ENCODE measurements at regions not wholly inside any gene's neighbourhood (a gene's known extent, or its start where the extent isn't known, plus 50 kb on each side); places are given as distances from the start of the nearest gene placed in this dataset.

GRCh38 chr1:60662486-60663044 is 419.8 kb upstream of the NFIA start:
- no peak for TF ChIP-seq ZMAT4 (CRISPR knock-in tag; IDR thresholded peaks at IDR 0.05)
- no peak for TF ChIP-seq CTCF (IDR thresholded peaks at IDR 0.05)
- no peak for TF ChIP-seq FOXP1 (CRISPR knock-in tag; IDR thresholded peaks at IDR 0.05; ENCODE audit: borderline replicate concordance)
- TF ChIP-seq NR2C2 (CRISPR knock-in tag; IDR thresholded peaks at IDR 0.05), result no peak
- TF ChIP-seq E2F5 (CRISPR knock-in tag; IDR thresholded peaks at IDR 0.05), result no peak
- TF ChIP-seq AFF4 (CRISPR knock-in tag; IDR thresholded peaks at IDR 0.05; ENCODE audit: borderline replicate concordance), result no peak
